GM23338 (cell line): ENCODE measurements at regions not wholly inside any gene's neighbourhood (a gene's known extent, or its start where the extent isn't known, plus 50 kb on each side); places are given as distances from the start of the nearest gene placed in this dataset.

Source experiments
- ATAC-seq: fragments of 200-7000 bp; cut with Tn5 transposase; 3 replicates; pipeline ENCODE4 v1.9.1; 2020
- DNase-seq: peaks from one replicate; pipeline ENCODE4 v3.0.0-alpha.2; 2015; ENCODE audit warnings: low spot score
- H2AFZ ChIP-seq: fragments of 200-600 bp; sonication (generic); 2 replicates; pipeline ENCODE4 v1.8.0; 2016; ENCODE audit warnings: antibody characterized with exemption, mild to moderate bottlenecking, moderate library complexity
- H3F3A ChIP-seq: fragments of 200-600 bp; sonication (generic); replicated peaks from 2 replicates; pipeline ENCODE4 v1.8.0; 2017; ENCODE audit warnings: antibody characterized with exemption, mixed run types, low read depth
- H3K27ac ChIP-seq: fragments of 200-600 bp; sonication (generic); 2 replicates; pipeline ENCODE4 v1.6.1; 2016; ENCODE audit warnings: low read depth
- H3K27me3 ChIP-seq: fragments of 200-600 bp; sonication (generic); 2 replicates; pipeline ENCODE4 v1.8.0; 2016; ENCODE audit warnings: mild to moderate bottlenecking, mixed run types, moderate library complexity; ENCODE audit not compliant: insufficient read depth
- H3K36me3 ChIP-seq: fragments of 200-600 bp; sonication (generic); 2 replicates; pipeline ENCODE4 v1.8.0; 2016; ENCODE audit warnings: mild to moderate bottlenecking; ENCODE audit not compliant: insufficient read depth
- H3K4me1 ChIP-seq: fragments of 200-600 bp; sonication (generic); 2 replicates; pipeline ENCODE4 v1.8.0; 2016; ENCODE audit warnings: mild to moderate bottlenecking, moderate library complexity; ENCODE audit not compliant: insufficient read depth
- H3K4me2 ChIP-seq: fragments of 200-600 bp; sonication (generic); 2 replicates; pipeline ENCODE4 v1.7.1; 2017; ENCODE audit warnings: mixed run types
- H3K4me3 ChIP-seq: fragments of 200-600 bp; sonication (generic); 2 replicates; pipeline ENCODE4 v1.6.1; 2016; ENCODE audit warnings: mixed run types
- H3K79me2 ChIP-seq: fragments of 200-600 bp; sonication (generic); replicated peaks from 2 replicates; pipeline ENCODE4 v1.8.0; 2017; ENCODE audit warnings: mild to moderate bottlenecking; ENCODE audit not compliant: insufficient read depth
- H3K9me2 ChIP-seq: fragments of 200-600 bp; sonication (generic); 2 replicates; pipeline ENCODE4 v1.8.0; 2017; ENCODE audit not compliant: insufficient read depth
- H4K20me1 ChIP-seq: fragments of 200-600 bp; sonication (generic); replicated peaks from 2 replicates; pipeline ENCODE4 v1.8.0; 2017; ENCODE audit warnings: mild to moderate bottlenecking; ENCODE audit not compliant: insufficient read depth
- H3K27ac Mint-ChIP-seq: 2 replicates; pipeline ENCODE4 v1.8.0; 2020; ENCODE audit warnings: inconsistent platforms, mild to moderate bottlenecking, moderate library complexity, mixed read lengths
- H3K27me3 Mint-ChIP-seq: 3 replicates; pipeline ENCODE4 v1.8.0; 2022; ENCODE audit warnings: low read depth, mild to moderate bottlenecking, moderate library complexity, mixed read lengths, inconsistent platforms; ENCODE audit not compliant: insufficient read depth, poor library complexity
- H3K36me3 Mint-ChIP-seq: 3 replicates; pipeline ENCODE4 v1.8.0; 2021; ENCODE audit warnings: low read depth, mild to moderate bottlenecking, inconsistent platforms, moderate library complexity, mixed read lengths
- H3K4me1 Mint-ChIP-seq: 3 replicates; pipeline ENCODE4 v1.8.0; 2020; ENCODE audit warnings: mild to moderate bottlenecking, inconsistent platforms, mixed read lengths
- H3K4me3 Mint-ChIP-seq: 3 replicates; pipeline ENCODE4 v1.8.0; 2021; ENCODE audit warnings: moderate library complexity, mild to moderate bottlenecking, inconsistent platforms, mixed read lengths
- H3K9me3 Mint-ChIP-seq: 3 replicates; pipeline ENCODE4 v1.8.0; 2020; ENCODE audit warnings: moderate library complexity, mild to moderate bottlenecking, inconsistent platforms, mixed read lengths
- CREB1 ChIP-seq: fragments of 250-450 bp; sonication (Bioruptor Pico); IDR thresholded peaks from 2 replicates; pipeline ENCODE4 v1.5.0; 2020; ENCODE audit warnings: low read depth, mild to moderate bottlenecking, moderate library complexity
- EZH2 ChIP-seq: fragments of 200-600 bp; sonication (generic); IDR thresholded peaks from one replicate; pipeline ENCODE4 v1.8.0; 2017; ENCODE audit warnings: antibody characterized with exemption, mild to moderate bottlenecking, low read depth; ENCODE audit not compliant: unreplicated experiment
- EZH2phosphoT487 ChIP-seq: fragments of 200-600 bp; sonication (generic); IDR thresholded peaks from one replicate; pipeline ENCODE4 v1.8.1; 2018; ENCODE audit warnings: antibody characterized with exemption; ENCODE audit not compliant: unreplicated experiment
- JUNB ChIP-seq: IDR thresholded peaks from one replicate; pipeline ENCODE4 v1.6.1; 2016; ENCODE audit warnings: antibody characterized with exemption; ENCODE audit not compliant: unreplicated experiment
- NANOG ChIP-seq: IDR thresholded peaks from 2 replicates; pipeline ENCODE4 v1.6.1; 2016; ENCODE audit warnings: antibody characterized with exemption, borderline replicate concordance
- POLR2AphosphoS5 ChIP-seq: IDR thresholded peaks from 2 replicates; pipeline ENCODE4 v1.6.1; 2016; ENCODE audit warnings: antibody characterized with exemption, low read depth
- STAT1 ChIP-seq: IDR thresholded peaks from one replicate; pipeline ENCODE4 v1.6.1; 2016; ENCODE audit warnings: antibody characterized with exemption; ENCODE audit not compliant: unreplicated experiment
- ZNF114 ChIP-seq: fragments of 250-450 bp; sonication (Bioruptor Pico); IDR thresholded peaks from 2 replicates; pipeline ENCODE4 v1.5.0; 2020; ENCODE audit warnings: mild to moderate bottlenecking, moderate library complexity
- ZNF331 ChIP-seq: fragments of 250-450 bp; sonication (Bioruptor Pico); IDR thresholded peaks from 2 replicates; pipeline ENCODE4 v1.5.0; 2020; ENCODE audit warnings: low read depth, mild to moderate bottlenecking, moderate library complexity
- TF ChIP-seq, protein P1 (sequence below): IDR thresholded peaks from one replicate; pipeline ENCODE4 v1.6.1; 2018; ENCODE audit warnings: antibody characterized with exemption; ENCODE audit not compliant: unreplicated experiment
- TF ChIP-seq, protein P2 (sequence below): IDR thresholded peaks from 2 replicates; pipeline ENCODE4 v1.6.1; 2016; ENCODE audit warnings: antibody characterized with exemption
- TF ChIP-seq, protein P3 (sequence below), 2 experiments: fragments of 200-600 bp in 1 of 2; sonication (generic) in 1 of 2; conservative IDR thresholded peaks; 2 replicates each; pipeline versions ENCODE4 v1.5.1 to v1.6.1; 2016 to 2017; ENCODE audit warnings: antibody characterized with exemption in 2 of 2, low read depth in 2 of 2, mild to moderate bottlenecking in 2 of 2, moderate library complexity in 1 of 2

DNA sequence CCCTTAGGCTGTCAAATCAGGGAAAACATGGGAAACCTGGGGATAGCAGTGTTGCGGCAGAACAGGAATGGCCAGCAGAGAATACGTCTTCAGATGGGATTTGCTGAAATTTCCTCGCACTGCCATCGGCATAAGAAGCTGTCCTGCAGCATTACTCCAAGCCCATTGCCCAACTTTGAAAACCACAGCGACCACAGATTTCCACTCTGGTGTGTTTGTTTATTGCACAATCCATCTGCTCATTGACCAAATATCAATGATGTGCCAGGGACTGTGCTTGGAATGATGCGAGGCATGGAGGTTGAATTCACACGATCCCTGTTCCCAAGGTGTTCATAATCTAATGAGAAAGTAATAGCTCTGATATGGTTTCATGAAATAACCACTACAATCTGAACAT lies 383.3 kb upstream of the MYT1L start:
- TF ChIP-seq NANOG (no peak), EZH2phosphoT487 (no peak), ZNF331 (no peak), EZH2 (no peak), ZNF114 (CRISPR knock-in tag) (no peak), STAT1 (no peak), CREB1 (no peak), JUNB (no peak), POLR2AphosphoS5 (no peak)
- TF ChIP-seq, protein P1, sequence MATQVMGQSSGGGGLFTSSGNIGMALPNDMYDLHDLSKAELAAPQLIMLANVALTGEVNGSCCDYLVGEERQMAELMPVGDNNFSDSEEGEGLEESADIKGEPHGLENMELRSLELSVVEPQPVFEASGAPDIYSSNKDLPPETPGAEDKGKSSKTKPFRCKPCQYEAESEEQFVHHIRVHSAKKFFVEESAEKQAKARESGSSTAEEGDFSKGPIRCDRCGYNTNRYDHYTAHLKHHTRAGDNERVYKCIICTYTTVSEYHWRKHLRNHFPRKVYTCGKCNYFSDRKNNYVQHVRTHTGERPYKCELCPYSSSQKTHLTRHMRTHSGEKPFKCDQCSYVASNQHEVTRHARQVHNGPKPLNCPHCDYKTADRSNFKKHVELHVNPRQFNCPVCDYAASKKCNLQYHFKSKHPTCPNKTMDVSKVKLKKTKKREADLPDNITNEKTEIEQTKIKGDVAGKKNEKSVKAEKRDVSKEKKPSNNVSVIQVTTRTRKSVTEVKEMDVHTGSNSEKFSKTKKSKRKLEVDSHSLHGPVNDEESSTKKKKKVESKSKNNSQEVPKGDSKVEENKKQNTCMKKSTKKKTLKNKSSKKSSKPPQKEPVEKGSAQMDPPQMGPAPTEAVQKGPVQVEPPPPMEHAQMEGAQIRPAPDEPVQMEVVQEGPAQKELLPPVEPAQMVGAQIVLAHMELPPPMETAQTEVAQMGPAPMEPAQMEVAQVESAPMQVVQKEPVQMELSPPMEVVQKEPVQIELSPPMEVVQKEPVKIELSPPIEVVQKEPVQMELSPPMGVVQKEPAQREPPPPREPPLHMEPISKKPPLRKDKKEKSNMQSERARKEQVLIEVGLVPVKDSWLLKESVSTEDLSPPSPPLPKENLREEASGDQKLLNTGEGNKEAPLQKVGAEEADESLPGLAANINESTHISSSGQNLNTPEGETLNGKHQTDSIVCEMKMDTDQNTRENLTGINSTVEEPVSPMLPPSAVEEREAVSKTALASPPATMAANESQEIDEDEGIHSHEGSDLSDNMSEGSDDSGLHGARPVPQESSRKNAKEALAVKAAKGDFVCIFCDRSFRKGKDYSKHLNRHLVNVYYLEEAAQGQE = no peak
- TF ChIP-seq, protein P2, sequence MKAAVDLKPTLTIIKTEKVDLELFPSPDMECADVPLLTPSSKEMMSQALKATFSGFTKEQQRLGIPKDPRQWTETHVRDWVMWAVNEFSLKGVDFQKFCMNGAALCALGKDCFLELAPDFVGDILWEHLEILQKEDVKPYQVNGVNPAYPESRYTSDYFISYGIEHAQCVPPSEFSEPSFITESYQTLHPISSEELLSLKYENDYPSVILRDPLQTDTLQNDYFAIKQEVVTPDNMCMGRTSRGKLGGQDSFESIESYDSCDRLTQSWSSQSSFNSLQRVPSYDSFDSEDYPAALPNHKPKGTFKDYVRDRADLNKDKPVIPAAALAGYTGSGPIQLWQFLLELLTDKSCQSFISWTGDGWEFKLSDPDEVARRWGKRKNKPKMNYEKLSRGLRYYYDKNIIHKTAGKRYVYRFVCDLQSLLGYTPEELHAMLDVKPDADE = no peak
- no peaks in the 10 kb centered on the region for H3K9me3 Mint-ChIP-seq

DNA sequence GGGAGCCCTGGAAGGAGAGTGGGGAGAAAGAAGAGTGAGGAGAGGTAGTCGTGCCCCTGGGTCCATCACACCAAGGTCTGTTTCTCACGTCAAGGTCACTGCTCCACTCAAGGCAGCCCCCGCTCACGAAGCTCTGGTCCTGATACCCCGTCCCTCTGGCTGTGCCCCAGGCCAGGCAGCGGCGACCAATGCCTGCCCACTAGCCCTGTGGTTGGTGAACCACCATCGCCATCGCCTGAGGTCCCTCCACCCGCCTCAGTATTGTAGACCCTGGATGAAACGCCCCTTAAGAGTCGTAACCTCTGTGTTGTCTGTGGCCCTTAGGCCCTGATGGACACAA lies 378.3 kb upstream of the MYT1L start:
- H3K36me3 ChIP-seq = no peaks in the 10 kb centered on the region
- no peak overlapping the region for H3K4me3 ChIP-seq
- no peaks in the 10 kb centered on the region for H3F3A ChIP-seq
- H2AFZ ChIP-seq = no peak overlapping the region
- Mint-ChIP-seq H3K4me1 (peaks cover 27% of the 10 kb centered on the region), H3K27ac (no peak overlapping the region), H3K27me3 (peaks cover 9% of the 10 kb centered on the region), H3K9me3 (no peaks in the 10 kb centered on the region), H3K4me3 (no peak overlapping the region), H3K36me3 (no peaks in the 10 kb centered on the region; the same call in 2 of the 3 replicates)
- H3K27me3 ChIP-seq = no peaks in the 10 kb centered on the region
- H4K20me1 ChIP-seq = no peaks in the 10 kb centered on the region
- H3K9me2 ChIP-seq = no peaks in the 10 kb centered on the region; the same call in 1 of the 2 replicates
- H3K27ac ChIP-seq = no peak overlapping the region
- peaks cover 5% of the 10 kb centered on the region; the same call in 1 of the 2 replicates for H3K4me1 ChIP-seq
- DNase-seq = no peak
- no peak overlapping the region for H3K4me2 ChIP-seq
- H3K79me2 ChIP-seq = no peaks in the 10 kb centered on the region
- ATAC-seq = no peak
- TF ChIP-seq, protein P1 = no peak
- no peak for TF ChIP-seq ZNF331
- TF ChIP-seq EZH2 = no peak
- no peak for TF ChIP-seq ZNF114 (CRISPR knock-in tag)
- no peak for TF ChIP-seq EZH2phosphoT487
- TF ChIP-seq JUNB = no peak
- TF ChIP-seq POLR2AphosphoS5 = no peak
- TF ChIP-seq, protein P2 = no peak
- no peak for TF ChIP-seq STAT1
- TF ChIP-seq, protein P3, sequence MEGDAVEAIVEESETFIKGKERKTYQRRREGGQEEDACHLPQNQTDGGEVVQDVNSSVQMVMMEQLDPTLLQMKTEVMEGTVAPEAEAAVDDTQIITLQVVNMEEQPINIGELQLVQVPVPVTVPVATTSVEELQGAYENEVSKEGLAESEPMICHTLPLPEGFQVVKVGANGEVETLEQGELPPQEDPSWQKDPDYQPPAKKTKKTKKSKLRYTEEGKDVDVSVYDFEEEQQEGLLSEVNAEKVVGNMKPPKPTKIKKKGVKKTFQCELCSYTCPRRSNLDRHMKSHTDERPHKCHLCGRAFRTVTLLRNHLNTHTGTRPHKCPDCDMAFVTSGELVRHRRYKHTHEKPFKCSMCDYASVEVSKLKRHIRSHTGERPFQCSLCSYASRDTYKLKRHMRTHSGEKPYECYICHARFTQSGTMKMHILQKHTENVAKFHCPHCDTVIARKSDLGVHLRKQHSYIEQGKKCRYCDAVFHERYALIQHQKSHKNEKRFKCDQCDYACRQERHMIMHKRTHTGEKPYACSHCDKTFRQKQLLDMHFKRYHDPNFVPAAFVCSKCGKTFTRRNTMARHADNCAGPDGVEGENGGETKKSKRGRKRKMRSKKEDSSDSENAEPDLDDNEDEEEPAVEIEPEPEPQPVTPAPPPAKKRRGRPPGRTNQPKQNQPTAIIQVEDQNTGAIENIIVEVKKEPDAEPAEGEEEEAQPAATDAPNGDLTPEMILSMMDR (conservative IDR thresholded peaks at IDR 0.05; ENCODE audit: low read depth in 2 of 2) = no peak
- TF ChIP-seq CREB1 = no peak

More for the DNA sequence above, 383.3 kb upstream of the MYT1L start:
- no peak overlapping the region for H3K27ac Mint-ChIP-seq
- H3K79me2 ChIP-seq = no peaks in the 10 kb centered on the region
- peaks cover 7% of the 10 kb centered on the region for H3K27me3 Mint-ChIP-seq
- no peaks in the 10 kb centered on the region for H3K36me3 ChIP-seq
- no peaks in the 10 kb centered on the region for H3K27me3 ChIP-seq
- H3F3A ChIP-seq = no peaks in the 10 kb centered on the region
- no peak overlapping the region for H3K4me3 ChIP-seq
- H3K4me2 ChIP-seq = no peak overlapping the region
- H3K27ac ChIP-seq = no peak overlapping the region
- no peaks in the 10 kb centered on the region for H4K20me1 ChIP-seq
- H3K4me3 Mint-ChIP-seq = no peak overlapping the region
- H3K4me1 ChIP-seq = no peaks in the 10 kb centered on the region
- H3K36me3 Mint-ChIP-seq = no peaks in the 10 kb centered on the region; the same call in 2 of the 3 replicates
- H2AFZ ChIP-seq = no peak overlapping the region
- ATAC-seq (no peak), DNase-seq (no peak)
- no peaks in the 10 kb centered on the region; the same call in 1 of the 2 replicates for H3K9me2 ChIP-seq
- H3K4me1 Mint-ChIP-seq = no peaks in the 10 kb centered on the region; the same call in 2 of the 3 replicates
